ENCODE measurements at regions not wholly inside any gene's neighbourhood (a gene's known extent, or its start where the extent isn't known, plus 50 kb on each side); places are given as distances from the start of the nearest gene placed in this dataset.

DNA sequence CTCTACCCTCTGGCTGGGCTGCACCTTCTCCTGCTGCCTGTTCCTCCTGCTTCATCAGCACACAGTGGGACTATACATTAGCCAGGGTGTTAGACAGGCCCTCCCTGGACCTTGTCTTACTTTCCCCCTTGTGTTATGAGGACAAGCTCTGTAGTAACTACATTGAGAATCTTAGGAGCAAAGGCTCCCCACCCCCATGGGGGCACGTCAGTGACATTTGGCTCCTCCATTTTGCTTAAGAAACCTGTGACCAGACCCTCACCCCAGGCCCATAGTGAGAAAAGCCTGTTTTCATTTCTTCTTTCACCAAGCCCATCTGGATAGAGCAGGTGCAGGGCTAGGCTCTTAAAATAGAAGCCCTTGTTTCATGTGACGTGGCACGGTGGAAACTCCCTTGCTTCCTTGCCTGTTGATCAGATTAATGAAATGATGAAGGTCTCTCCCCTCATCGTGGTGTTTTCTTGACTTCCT, 146.7 kb downstream of the RPIA start:
- Mint-ChIP-seq H3K9me3 (no peaks in the 10 kb centered on the region), H3K36me3 (ENCODE audit: low read depth) (no peaks in the 10 kb centered on the region), H3K27me3 (peaks cover 20% of the 10 kb centered on the region), H3K4me1 (no peaks in the 10 kb centered on the region), H3K4me3 (no peak overlapping the region), H3K27ac (no peak overlapping the region)
- ChIA-PET POLR2A (no interaction called here), CTCF (no interaction called here)
- no peak for DNase-seq

DNA sequence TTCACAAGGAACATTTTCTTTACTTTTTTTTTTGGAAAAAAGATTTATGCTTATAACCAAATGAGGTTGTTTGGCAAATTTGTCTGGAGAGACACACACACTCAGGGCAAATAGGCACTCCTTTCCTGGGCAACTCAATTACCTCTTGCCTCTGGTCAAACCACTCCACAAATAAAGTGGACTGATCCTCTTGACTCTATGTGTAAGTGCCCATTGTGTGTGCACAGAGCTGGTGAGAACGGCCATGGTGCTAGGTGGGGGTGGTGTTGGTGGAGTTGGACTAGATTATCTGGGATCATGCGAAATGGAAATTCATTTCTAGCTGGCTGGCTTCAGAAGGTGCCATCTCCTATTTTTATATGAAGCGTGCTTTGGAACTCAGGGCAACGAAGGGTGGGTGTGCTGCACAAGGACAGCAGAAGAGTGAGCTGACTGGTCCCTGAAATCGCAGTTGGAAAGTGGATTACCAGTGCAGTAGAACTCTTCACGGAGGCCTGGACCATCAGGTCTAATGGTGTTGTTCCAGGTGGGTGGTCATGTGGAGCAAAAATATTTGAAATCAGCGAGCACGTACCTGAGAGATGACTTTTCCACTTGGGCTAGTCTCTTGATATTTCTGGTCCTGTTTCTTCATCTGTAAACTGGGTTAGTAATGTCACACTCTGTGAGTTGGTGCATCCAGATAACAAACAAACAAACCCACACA, 149.9 kb downstream of the RPIA start:
- no peaks in the 10 kb centered on the region for H3K36me3 Mint-ChIP-seq (ENCODE audit: low read depth)
- ChIA-PET CTCF (interaction anchor here (1.2 kb wide), 1 partner anchor 10 kb away, joined by 6 read pairs; no protein-coding TSS in a partner anchor), POLR2A (no interaction called here)
- H3K4me1 Mint-ChIP-seq: no peaks in the 10 kb centered on the region
- DNase-seq: no peak
- H3K27ac Mint-ChIP-seq: no peak overlapping the region
- H3K27me3 Mint-ChIP-seq: peaks cover 22% of the 10 kb centered on the region
- no peak overlapping the region for H3K4me3 Mint-ChIP-seq
- no peaks in the 10 kb centered on the region for H3K9me3 Mint-ChIP-seq

- CTCF ChIA-PET: no interaction called here
- POLR2A ChIA-PET: no interaction called here
- no peak for DNase-seq
- Mint-ChIP-seq H3K9me3 (no peaks in the 10 kb centered on the region), H3K4me1 (no peaks in the 10 kb centered on the region), H3K27ac (no peak overlapping the region), H3K36me3 (ENCODE audit: low read depth) (no peaks in the 10 kb centered on the region), H3K27me3 (peaks cover 26% of the 10 kb centered on the region), H3K4me3 (no peak overlapping the region)
These were observed 151.4 kb downstream of the RPIA start for GRCh38 chr2:88842656-88843460.

DNA sequence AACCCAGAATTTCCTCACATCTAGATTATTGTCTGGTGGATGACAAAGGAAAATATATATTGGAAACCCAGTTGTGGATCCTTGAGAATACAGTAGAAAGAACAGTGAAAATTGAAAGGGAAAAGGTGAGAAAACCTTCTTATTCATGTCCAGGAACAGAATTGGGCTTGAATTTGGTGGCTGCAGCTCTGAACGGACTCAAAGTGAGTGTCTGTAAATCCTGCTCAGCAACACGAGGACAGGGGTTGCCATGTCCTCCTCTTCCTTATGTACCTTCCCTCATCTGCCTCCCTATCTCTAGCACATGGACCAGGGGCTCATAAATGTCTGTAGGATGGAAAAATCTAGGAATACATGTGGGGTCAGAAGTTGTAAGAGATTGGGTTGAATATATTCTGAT, 152.2 kb downstream of the RPIA start:
- H3K4me3 Mint-ChIP-seq: no peak overlapping the region
- ChIA-PET POLR2A (no interaction called here), CTCF (no interaction called here)
- DNase-seq: no peak
- no peak overlapping the region for H3K27ac Mint-ChIP-seq
- H3K9me3 Mint-ChIP-seq: no peaks in the 10 kb centered on the region
- no peaks in the 10 kb centered on the region for H3K36me3 Mint-ChIP-seq (ENCODE audit: low read depth)
- no peaks in the 10 kb centered on the region for H3K4me1 Mint-ChIP-seq
- peaks cover 26% of the 10 kb centered on the region for H3K27me3 Mint-ChIP-seq

GRCh38 chr2:88844960-88845359, 153.5 kb downstream of the RPIA start:
- Mint-ChIP-seq H3K27ac (no peak overlapping the region), H3K9me3 (no peaks in the 10 kb centered on the region), H3K36me3 (ENCODE audit: low read depth) (no peaks in the 10 kb centered on the region), H3K27me3 (peaks cover 31% of the 10 kb centered on the region), H3K4me1 (no peaks in the 10 kb centered on the region), H3K4me3 (no peak overlapping the region)
- ChIA-PET CTCF (no interaction called here), POLR2A (no interaction called here)
- DNase-seq: no peak

DNA sequence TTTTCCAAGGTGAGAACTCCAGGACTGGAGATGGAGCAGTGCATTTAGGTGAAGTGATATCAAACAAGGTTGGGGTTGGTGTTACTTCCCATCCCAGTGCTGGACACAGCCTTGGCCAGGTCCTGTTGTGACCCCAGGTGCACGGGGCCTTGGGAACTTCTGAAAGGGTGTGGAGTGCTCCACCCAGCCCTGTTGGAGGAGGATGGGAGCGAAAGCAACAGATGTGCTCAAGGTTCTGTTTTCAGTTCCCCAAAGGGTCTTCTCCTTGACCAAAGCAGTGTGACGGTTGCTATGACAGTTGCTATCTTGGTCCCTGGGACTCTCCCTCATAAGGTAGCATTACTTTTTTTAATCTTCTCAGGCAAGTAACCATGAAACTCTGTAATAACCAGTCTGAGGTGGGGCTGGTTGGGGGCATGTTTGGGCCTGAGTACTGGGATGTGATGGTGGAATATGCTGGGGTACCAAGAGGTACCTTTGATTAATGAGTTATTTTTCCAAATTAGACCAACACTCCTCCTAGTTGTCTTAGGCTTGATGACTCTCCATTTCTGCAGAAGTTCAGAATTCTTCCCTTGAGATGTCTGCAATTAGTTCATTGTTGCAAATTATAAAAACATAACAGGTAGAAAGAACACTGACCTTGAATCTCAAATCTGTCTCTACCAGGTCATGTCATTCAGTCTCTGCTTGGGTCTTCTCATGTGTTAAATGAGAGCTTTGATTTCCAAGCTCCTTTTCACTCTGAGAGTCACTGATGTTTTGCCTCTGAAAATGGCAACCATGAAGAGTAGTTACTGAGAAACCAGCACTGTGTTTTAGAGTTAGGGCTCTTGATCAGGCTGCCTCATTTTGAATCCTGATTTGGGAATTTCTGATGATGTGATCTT, 154.5 kb downstream of the RPIA start:
- Mint-ChIP-seq H3K9me3 (no peaks in the 10 kb centered on the region), H3K27me3 (peaks cover 31% of the 10 kb centered on the region), H3K4me3 (no peak overlapping the region), H3K36me3 (ENCODE audit: low read depth) (no peaks in the 10 kb centered on the region), H3K27ac (no peak overlapping the region), H3K4me1 (no peaks in the 10 kb centered on the region)
- no peak for DNase-seq
- POLR2A ChIA-PET: no interaction called here
- CTCF ChIA-PET: interaction anchor here (0.7 to 1.2 kb wide), 3 partner anchors 12 to 34 kb away, joined by 3 read pairs; no protein-coding TSS in a partner anchor

DNA sequence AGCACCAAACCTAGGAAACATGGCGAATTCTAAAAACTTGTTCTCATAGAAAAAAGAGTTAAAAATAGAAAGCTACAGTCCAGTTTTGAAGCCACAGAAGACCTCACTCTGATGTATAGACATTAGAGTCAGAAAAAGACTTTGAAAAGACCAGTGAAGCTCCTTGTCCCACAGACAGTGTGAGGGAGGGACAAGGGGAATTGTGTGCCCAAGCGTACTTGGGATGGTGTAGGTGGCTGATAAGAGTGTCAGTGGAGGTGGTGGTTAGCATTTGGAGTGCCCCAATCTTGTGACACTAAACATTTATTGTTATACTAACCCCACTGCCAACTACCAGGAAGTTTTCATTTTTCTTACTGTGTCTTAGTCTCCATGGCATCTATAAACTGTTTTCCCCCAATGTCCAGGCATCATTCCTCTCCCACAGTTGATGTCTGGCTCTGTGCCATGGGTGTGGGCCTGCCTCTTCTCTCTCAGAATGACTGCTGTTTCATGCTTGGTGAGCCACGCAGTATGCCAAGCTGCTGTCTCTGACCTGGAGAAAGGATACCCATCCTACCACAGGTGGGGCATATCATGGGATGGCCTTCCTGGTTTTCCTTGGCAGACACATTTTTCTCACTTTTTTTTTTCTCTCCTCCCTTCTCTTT, 161.4 kb downstream of the RPIA start:
- CTCF ChIA-PET: no interaction called here

DNA sequence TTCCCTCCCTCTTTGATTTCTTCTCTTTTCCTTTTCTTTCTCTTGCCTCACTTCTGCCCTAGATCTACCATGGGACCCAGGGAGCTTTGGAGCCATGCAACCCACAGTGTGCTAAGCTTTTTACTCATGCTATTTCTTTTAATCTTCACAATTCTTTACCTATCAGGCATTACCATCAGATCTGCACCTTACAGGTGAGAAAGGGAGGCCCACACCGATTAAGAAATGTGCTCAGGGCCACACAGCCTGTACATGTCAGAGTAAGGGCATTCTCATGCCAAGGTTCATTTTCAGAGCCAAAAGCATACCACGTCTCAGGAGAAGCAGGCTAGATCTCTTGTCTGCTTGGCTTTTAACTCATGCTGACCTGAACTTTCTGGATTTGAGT, 161.9 kb downstream of the RPIA start:
- Mint-ChIP-seq H3K9me3 (no peaks in the 10 kb centered on the region), H3K27me3 (peaks cover 28% of the 10 kb centered on the region), H3K36me3 (ENCODE audit: low read depth) (no peaks in the 10 kb centered on the region), H3K27ac (no peak overlapping the region), H3K4me1 (peaks cover 6% of the 10 kb centered on the region), H3K4me3 (no peak overlapping the region)
- POLR2A ChIA-PET: no interaction called here
- CTCF ChIA-PET: no interaction called here
- DNase-seq: no peak

More for the DNA sequence above, 161.4 kb downstream of the RPIA start:
- H3K27ac Mint-ChIP-seq: no peak overlapping the region
- no peak for DNase-seq
- peaks cover 32% of the 10 kb centered on the region for H3K27me3 Mint-ChIP-seq
- no peaks in the 10 kb centered on the region for H3K9me3 Mint-ChIP-seq
- no peak overlapping the region for H3K4me3 Mint-ChIP-seq
- POLR2A ChIA-PET: no interaction called here
- H3K36me3 Mint-ChIP-seq (ENCODE audit: low read depth): no peaks in the 10 kb centered on the region
- H3K4me1 Mint-ChIP-seq: peaks cover 6% of the 10 kb centered on the region

- peaks cover 6% of the 10 kb centered on the region for H3K4me1 Mint-ChIP-seq
- no peak for DNase-seq
- ChIA-PET CTCF (no interaction called here), POLR2A (no interaction called here)
- no peak overlapping the region for H3K27ac Mint-ChIP-seq
- no peaks in the 10 kb centered on the region for H3K9me3 Mint-ChIP-seq
- H3K4me3 Mint-ChIP-seq: no peak overlapping the region
- peaks cover 24% of the 10 kb centered on the region for H3K27me3 Mint-ChIP-seq
- H3K36me3 Mint-ChIP-seq (ENCODE audit: low read depth): no peaks in the 10 kb centered on the region
These were observed 163.1 kb downstream of the RPIA start for GRCh38 chr2:88854528-88854927.

- Mint-ChIP-seq H3K4me3 (no peak overlapping the region), H3K27me3 (peaks cover 22% of the 10 kb centered on the region), H3K27ac (no peak overlapping the region), H3K9me3 (no peaks in the 10 kb centered on the region), H3K36me3 (ENCODE audit: low read depth) (no peaks in the 10 kb centered on the region), H3K4me1 (peaks cover 6% of the 10 kb centered on the region)
- DNase-seq: no peak
- POLR2A ChIA-PET: no interaction called here
- CTCF ChIA-PET: interaction anchor here (0.8 kb wide), 1 partner anchor 25 kb away, joined by 3 read pairs; no protein-coding TSS in a partner anchor
These were observed 164.3 kb downstream of the RPIA start for GRCh38 chr2:88855620-88856408.

DNA sequence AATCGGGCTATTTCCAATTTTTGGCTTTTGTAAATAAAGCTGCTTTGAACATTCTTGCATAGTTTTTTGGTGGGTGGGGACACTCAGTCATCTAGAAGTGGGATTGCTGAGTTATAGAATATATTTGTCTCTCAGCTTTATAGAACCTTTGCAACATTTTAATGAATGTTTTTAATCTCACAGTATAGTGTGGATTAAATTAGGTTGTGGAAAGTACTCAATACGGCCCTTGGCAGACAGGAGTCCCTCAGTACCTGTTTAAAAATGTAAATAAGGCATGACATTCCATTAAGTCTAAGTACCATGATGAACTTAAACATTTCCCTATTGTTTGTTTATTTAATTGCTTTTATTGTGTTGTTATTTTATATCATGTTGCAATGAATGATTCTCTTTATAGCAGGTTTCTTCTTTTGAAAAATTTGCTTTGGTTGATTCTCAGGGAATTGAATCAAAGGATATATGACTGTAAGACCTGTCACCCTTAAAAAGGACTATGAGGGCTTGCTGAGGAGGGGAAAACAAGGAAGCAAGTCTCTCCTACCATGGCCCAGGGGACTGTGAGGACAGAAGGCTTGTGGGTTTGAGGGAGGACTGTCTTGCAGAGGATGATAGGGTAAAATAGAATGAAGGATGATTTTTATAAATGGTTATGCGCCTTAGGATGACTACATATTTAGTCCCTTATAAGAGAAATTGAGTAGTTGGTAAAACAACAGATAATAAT, 165.1 kb downstream of the RPIA start:
- no peak for DNase-seq
- peaks cover 26% of the 10 kb centered on the region for H3K27me3 Mint-ChIP-seq
- H3K27ac Mint-ChIP-seq: no peak overlapping the region
- ChIA-PET CTCF (interaction anchor here (0.8 kb wide), 1 partner anchor 24 kb away, joined by 3 read pairs; no protein-coding TSS in a partner anchor), POLR2A (no interaction called here)
- no peak overlapping the region for H3K4me3 Mint-ChIP-seq
- H3K36me3 Mint-ChIP-seq (ENCODE audit: low read depth): no peaks in the 10 kb centered on the region
- H3K4me1 Mint-ChIP-seq: peaks cover 6% of the 10 kb centered on the region
- no peaks in the 10 kb centered on the region for H3K9me3 Mint-ChIP-seq

- H3K27me3 Mint-ChIP-seq: peaks cover 26% of the 10 kb centered on the region
- H3K4me3 Mint-ChIP-seq: no peak overlapping the region
- ChIA-PET POLR2A (no interaction called here), CTCF (no interaction called here)
- H3K9me3 Mint-ChIP-seq: no peaks in the 10 kb centered on the region
- H3K36me3 Mint-ChIP-seq (ENCODE audit: low read depth): no peaks in the 10 kb centered on the region
- peaks cover 3% of the 10 kb centered on the region for H3K4me1 Mint-ChIP-seq
- H3K27ac Mint-ChIP-seq: no peak overlapping the region
- no peak for DNase-seq
These were observed 165.8 kb downstream of the RPIA start for GRCh38 chr2:88857274-88857741.

All from activated CD4-positive, alpha-beta memory T cell treated with anti-CD3 and anti-CD28 coated beads, Interleukin-2, amount 10 ng/mL, durations not matched to agents 7 days and 5 days (primary cell).